ENCODE measurements at regions not wholly inside any gene's neighbourhood (a gene's known extent, or its start where the extent isn't known, plus 50 kb on each side); places are given as distances from the start of the nearest gene placed in this dataset.

DNA sequence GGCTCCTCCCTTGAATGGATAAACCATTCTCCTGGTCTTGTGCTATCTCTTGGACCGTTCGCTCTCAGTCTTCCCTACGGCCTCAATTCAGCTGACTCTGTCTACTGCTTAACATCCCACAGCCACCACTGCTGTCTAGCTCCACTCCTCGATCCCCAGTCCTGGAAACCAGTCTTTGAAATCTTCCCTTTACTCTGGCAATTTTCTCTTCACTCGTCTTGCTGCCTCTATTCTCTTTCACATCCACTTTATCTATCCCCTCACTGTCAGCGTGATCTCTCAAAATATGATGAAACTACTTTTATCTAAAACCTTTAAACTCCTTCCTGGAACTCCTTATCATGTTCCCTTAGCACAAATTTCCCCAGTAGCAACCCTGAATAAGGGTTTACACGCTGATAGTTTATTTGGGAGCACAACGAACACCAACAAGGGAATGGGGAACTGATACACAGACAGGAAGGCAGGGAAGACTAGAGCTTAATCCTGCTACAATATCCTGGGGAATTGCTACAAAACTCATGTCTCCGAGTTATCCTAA is 131.6 kb upstream of the SAMSN1 start:
- TF ChIP-seq, protein P1, sequence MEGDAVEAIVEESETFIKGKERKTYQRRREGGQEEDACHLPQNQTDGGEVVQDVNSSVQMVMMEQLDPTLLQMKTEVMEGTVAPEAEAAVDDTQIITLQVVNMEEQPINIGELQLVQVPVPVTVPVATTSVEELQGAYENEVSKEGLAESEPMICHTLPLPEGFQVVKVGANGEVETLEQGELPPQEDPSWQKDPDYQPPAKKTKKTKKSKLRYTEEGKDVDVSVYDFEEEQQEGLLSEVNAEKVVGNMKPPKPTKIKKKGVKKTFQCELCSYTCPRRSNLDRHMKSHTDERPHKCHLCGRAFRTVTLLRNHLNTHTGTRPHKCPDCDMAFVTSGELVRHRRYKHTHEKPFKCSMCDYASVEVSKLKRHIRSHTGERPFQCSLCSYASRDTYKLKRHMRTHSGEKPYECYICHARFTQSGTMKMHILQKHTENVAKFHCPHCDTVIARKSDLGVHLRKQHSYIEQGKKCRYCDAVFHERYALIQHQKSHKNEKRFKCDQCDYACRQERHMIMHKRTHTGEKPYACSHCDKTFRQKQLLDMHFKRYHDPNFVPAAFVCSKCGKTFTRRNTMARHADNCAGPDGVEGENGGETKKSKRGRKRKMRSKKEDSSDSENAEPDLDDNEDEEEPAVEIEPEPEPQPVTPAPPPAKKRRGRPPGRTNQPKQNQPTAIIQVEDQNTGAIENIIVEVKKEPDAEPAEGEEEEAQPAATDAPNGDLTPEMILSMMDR (IDR thresholded peaks at IDR 0.05), result no peak
- no peak for TF ChIP-seq EZH2 (IDR thresholded peaks at IDR 0.05)
